Loucy (cell line): ENCODE measurements at regions not wholly inside any gene's neighbourhood (a gene's known extent, or its start where the extent isn't known, plus 50 kb on each side); places are given as distances from the start of the nearest gene placed in this dataset.

ENCODE experiments used
- CTCF ChIP-seq: fragments of 200-600 bp; sonication (generic); conservative IDR thresholded peaks from 2 replicates; pipeline ENCODE4 v1.5.1; 2014; ENCODE audit warnings: mild to moderate bottlenecking, antibody characterized with exemption, low read length
- EZH2phosphoT487 ChIP-seq: fragments of 200-600 bp; IDR thresholded peaks from 2 replicates; pipeline ENCODE4 v1.6.1; 2018; ENCODE audit warnings: antibody characterized with exemption, mild to moderate bottlenecking, moderate library complexity, borderline replicate concordance

GRCh38 chr9:87118594-87118993, 171.3 kb upstream of the GAS1 start:
- TF ChIP-seq CTCF: no peak
- no peak for TF ChIP-seq EZH2phosphoT487
